Activated CD8-positive, alpha-beta T cell treated with anti-CD3 and anti-CD28 coated beads for 36 hours (primary cell): ENCODE measurements at regions not wholly inside any gene's neighbourhood (a gene's known extent, or its start where the extent isn't known, plus 50 kb on each side); places are given as distances from the start of the nearest gene placed in this dataset.

Experiments used
- ATAC-seq: fragments of 200-7000 bp; cut with Tn5 transposase; one replicate; pipeline ENCODE4 v1.10.0; 2021; ENCODE audit warnings: mild to moderate bottlenecking, moderate library complexity
- CTCF ChIA-PET: fragments of 350-600 bp; sonication (Branson Sonifier 250); formaldehyde crosslinking; loops from one replicate; lab custom pipeline; 2021; ENCODE audit warnings: antibody characterized with exemption; lab: Charles Lee
- POLR2A ChIA-PET: fragments of 350-600 bp; sonication (Branson Sonifier 250); formaldehyde crosslinking; loops from one replicate; lab custom pipeline; 2021; ENCODE audit warnings: antibody characterized with exemption; lab: Charles Lee
- DNase-seq: peaks from one replicate; pipeline ENCODE4 v3.0.0-alpha.2; 2020
- H3K27ac Mint-ChIP-seq: one replicate; pipeline ENCODE4 v1.8.0; 2021; ENCODE audit warnings: mild to moderate bottlenecking, mixed read lengths
- H3K27me3 Mint-ChIP-seq: one replicate; pipeline ENCODE4 v1.8.0; 2021; ENCODE audit warnings: mixed read lengths
- H3K36me3 Mint-ChIP-seq: one replicate; pipeline ENCODE4 v1.8.0; 2021; ENCODE audit warnings: low read depth, mixed read lengths
- H3K4me1 Mint-ChIP-seq: one replicate; pipeline ENCODE4 v1.8.0; 2021; ENCODE audit warnings: low read depth, mixed read lengths
- H3K4me3 Mint-ChIP-seq: one replicate; pipeline ENCODE4 v1.8.0; 2021; ENCODE audit warnings: mild to moderate bottlenecking, moderate library complexity, mixed read lengths
- H3K9me3 Mint-ChIP-seq: one replicate; pipeline ENCODE4 v1.8.0; 2021; ENCODE audit warnings: mixed read lengths
- CTCF ChIP-seq: fragments of 200-600 bp; IDR thresholded peaks from one replicate; pipeline ENCODE4 v1.8.0; 2022; ENCODE audit warnings: antibody characterized with exemption, mild to moderate bottlenecking
- intact Hi-C: fragments of 100-400 bp; cut with micrococcal nuclease; formaldehyde crosslinking; loops from one replicate; pipeline ENCODE4 v1.10.0; 2022

GRCh38 chr3:67981077-67981476, 326.7 kb upstream of the SUCLG2 start:
- intact Hi-C loops: no loop called here
- H3K4me1 Mint-ChIP-seq: no peaks in the 10 kb centered on the region
- POLR2A ChIA-PET: no interaction called here
- H3K4me3 Mint-ChIP-seq: no peak overlapping the region
- H3K9me3 Mint-ChIP-seq: no peaks in the 10 kb centered on the region
- CTCF ChIA-PET: interaction anchor here (1.8 kb wide), 1 partner anchor 18 kb away, joined by 5 read pairs; no protein-coding TSS in a partner anchor
- H3K27ac Mint-ChIP-seq: no peak overlapping the region
- TF ChIP-seq CTCF: no peak
- no peaks in the 10 kb centered on the region for H3K36me3 Mint-ChIP-seq
- DNase-seq (no peak), ATAC-seq (no peak)
- H3K27me3 Mint-ChIP-seq: no peaks in the 10 kb centered on the region

GRCh38 chr3:67979342-67979741, 324.9 kb upstream of the SUCLG2 start:
- Mint-ChIP-seq H3K4me3 (no peak overlapping the region), H3K27ac (no peak overlapping the region), H3K27me3 (no peaks in the 10 kb centered on the region), H3K4me1 (no peaks in the 10 kb centered on the region), H3K9me3 (no peaks in the 10 kb centered on the region), H3K36me3 (no peaks in the 10 kb centered on the region)
- no peak for TF ChIP-seq CTCF
- ChIA-PET CTCF (no interaction called here), POLR2A (no interaction called here)
- intact Hi-C loops: no loop called here
- ATAC-seq (no peak), DNase-seq (no peak)

DNA sequence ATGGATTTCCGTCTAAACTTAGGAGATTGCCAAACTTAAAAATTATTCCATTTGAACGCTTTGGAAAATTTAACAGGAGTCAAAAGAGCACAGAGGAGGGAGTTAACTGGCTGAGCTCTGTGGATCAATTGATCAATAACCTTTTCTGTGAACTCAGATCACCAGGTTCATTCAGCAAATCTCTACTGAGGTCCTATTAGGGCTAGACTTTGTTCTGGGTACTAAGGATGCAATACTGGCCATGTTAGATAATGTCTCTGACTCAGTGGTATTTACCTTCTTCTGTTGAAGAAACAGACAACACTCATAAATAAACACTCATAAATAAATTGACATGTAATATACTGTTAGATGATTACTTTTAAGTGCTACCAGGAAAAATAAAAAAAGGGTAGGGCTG, 323.4 kb upstream of the SUCLG2 start:
- ATAC-seq (no peak), DNase-seq (no peak)
- CTCF ChIA-PET: no interaction called here
- no peaks in the 10 kb centered on the region for H3K4me1 Mint-ChIP-seq
- no peak overlapping the region for H3K27ac Mint-ChIP-seq
- POLR2A ChIA-PET: no interaction called here
- H3K9me3 Mint-ChIP-seq: peaks cover 4% of the 10 kb centered on the region
- no peak overlapping the region for H3K4me3 Mint-ChIP-seq
- no peaks in the 10 kb centered on the region for H3K27me3 Mint-ChIP-seq
- H3K36me3 Mint-ChIP-seq: no peaks in the 10 kb centered on the region
- TF ChIP-seq CTCF: no peak
- intact Hi-C loops: no loop called here

GRCh38 chr3:67976663-67977062, 322.3 kb upstream of the SUCLG2 start:
- no peaks in the 10 kb centered on the region for H3K4me1 Mint-ChIP-seq
- no peaks in the 10 kb centered on the region for H3K27me3 Mint-ChIP-seq
- no peaks in the 10 kb centered on the region for H3K36me3 Mint-ChIP-seq
- peaks cover 4% of the 10 kb centered on the region for H3K9me3 Mint-ChIP-seq
- CTCF ChIA-PET: no interaction called here
- POLR2A ChIA-PET: no interaction called here
- ATAC-seq: no peak
- no peak for DNase-seq
- TF ChIP-seq CTCF: no peak
- intact Hi-C loops: no loop called here
- no peak overlapping the region for H3K27ac Mint-ChIP-seq
- no peak overlapping the region for H3K4me3 Mint-ChIP-seq

GRCh38 chr3:67964596-67964995, 310.2 kb upstream of the SUCLG2 start:
- Mint-ChIP-seq H3K27me3 (no peaks in the 10 kb centered on the region), H3K4me1 (no peaks in the 10 kb centered on the region), H3K9me3 (peaks cover 5% of the 10 kb centered on the region), H3K4me3 (no peak overlapping the region), H3K27ac (no peak overlapping the region), H3K36me3 (no peaks in the 10 kb centered on the region)
- no peak for TF ChIP-seq CTCF
- intact Hi-C loops: no loop called here
- ChIA-PET CTCF (no interaction called here), POLR2A (no interaction called here)
- DNase-seq (no peak), ATAC-seq (no peak)
